ENCODE measurements at regions not wholly inside any gene's neighbourhood (a gene's known extent, or its start where the extent isn't known, plus 50 kb on each side); places are given as distances from the start of the nearest gene placed in this dataset.

DNA sequence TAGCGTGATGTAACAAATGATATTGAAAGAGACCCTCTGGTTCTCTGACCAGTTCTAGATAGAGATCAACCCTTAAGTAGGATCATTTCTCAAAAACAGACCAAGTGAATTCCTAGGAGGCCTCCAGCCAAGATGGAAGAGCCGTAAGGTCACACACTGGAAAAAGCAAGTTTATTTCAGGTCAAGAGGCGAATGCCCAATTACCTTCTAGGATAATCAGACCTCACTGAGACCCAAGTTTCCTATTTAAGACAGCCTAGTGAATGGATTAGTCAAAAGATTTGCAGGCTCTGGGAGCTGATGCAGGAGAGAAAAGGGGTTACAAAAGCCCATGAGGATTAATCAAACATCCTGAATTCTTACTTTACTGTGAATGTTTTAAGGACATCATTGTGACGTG lies 486.1 kb upstream of the NRP1 start:
- no peak for DNase-seq (ENCODE audit: low read depth in 4 of 4, low spot score in 3 of 4)

DNA sequence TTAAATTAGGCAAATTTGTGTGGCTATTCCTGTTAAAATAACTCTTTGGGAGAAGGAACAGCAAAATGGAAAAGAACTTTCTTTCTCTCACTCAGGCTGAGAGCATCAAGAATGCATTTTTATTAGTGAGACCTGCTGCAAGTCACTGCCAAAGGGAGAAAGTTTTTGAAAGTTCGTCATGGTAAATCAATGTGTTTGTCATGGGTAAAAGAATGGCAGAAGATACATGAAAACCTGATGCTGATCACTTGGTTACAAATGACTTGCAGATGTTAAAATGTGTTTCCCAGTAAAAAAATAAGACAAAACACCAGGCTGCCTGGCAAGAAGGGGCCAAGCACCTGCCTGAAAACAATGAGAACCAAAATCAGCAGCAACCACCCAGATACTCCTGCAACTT lies 484.7 kb upstream of the NRP1 start:
- DNase-seq (ENCODE audit: low read depth in 4 of 4, low spot score in 3 of 4): no peak

DNA sequence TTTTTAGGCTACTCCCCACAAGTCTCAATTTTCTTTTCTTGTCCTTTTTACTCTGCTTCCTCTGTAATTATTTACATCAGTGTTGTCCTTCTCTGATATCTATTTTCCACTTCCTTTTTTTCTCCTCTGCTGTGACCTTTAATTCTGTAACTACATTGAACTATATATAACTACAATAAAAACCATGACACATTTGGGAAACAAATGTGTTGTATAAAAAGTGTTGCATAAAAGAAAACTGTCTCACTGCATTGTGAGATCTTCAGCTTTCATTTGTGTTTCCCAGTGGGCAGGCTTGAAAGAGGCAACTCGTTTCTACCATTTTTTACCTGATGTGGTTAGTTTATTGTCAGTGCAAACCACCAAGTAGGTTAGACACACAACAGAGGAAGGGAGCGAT lies 483.9 kb upstream of the NRP1 start:
- no peak for DNase-seq (ENCODE audit: low read depth in 4 of 4, low spot score in 3 of 4)

DNA sequence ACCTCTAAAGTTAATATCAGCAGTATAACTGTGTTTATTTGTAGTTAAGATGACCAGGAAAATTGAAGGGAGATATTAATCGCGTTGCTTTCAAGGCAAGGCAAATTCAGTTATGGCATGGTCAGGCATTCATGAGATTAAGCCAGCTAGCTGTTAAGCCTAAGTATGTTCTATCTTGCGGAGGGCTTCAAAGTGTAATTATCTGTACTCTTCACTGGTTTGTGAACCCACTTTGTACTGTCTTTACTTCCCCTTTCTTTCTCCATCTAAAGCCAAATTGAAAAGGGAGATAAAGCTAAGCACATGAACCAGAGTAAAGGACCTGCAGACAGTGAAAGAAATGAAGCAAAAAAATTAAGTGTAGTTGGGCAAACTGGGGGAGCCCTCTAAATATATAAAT lies 483.1 kb upstream of the NRP1 start:
- no peak for DNase-seq (ENCODE audit: low read depth in 4 of 4, low spot score in 3 of 4)

DNA sequence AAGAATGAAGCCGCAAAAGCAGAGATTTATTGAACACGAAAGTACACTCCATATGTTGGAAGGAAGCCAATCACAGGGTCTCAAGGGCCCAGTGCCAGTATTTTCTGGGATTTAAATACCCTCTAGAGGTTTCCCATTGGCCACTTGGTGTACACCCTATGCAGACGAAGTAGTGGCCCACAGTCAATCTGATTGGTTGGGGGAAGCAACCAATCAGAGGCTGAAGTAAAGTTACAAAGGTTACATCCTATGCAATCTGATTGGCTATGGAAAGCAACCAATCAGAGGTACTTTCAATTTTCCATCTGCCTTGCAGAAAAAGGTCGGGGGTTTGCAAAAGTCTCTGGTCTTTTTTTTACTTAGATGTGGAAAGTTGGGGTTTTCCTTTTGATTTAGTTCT lies 481.3 kb upstream of the NRP1 start:
- DNase-seq (ENCODE audit: low read depth in 4 of 4, low spot score in 3 of 4): no peak

DNA sequence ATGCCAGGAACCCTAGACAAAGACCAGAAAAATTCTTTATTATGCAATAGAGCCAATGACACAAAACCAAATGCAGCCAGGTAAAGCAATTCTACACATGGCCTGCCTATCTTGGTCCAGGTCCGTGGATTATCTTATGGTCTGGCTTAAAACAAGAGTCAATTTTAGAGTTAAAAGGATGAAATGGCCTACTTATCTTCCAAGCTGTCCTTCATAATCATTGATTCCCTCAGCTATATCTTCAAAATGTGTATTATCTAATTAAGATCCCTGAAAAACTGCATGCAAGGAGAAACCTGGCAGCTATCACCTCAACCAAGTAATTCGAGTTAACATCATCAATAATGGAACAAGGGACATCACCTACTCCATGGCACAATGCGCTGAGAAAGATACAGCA lies 479.4 kb upstream of the NRP1 start:
- DNase-seq (ENCODE audit: low read depth in 4 of 4, low spot score in 3 of 4): no peak

DNA sequence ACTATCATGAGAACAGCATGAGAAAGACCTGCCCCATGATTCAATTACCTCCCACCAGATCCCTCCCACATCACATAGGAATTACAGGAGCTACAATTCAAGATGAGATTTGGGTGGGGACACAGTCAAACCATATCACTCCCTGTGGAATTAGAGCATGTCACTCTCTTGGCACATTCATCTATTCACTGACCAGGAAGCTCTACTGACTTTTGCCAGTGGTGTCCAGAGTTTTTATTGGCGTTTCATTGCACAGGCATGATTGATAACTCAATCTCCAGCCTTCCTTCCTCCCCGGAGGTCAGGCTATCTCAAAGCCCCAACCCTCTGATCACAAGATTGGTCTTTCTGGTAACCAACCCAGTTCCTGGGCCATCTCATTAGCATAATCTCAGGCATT lies 478.9 kb upstream of the NRP1 start:
- DNase-seq (ENCODE audit: low read depth in 4 of 4, low spot score in 3 of 4): no peak

DNA sequence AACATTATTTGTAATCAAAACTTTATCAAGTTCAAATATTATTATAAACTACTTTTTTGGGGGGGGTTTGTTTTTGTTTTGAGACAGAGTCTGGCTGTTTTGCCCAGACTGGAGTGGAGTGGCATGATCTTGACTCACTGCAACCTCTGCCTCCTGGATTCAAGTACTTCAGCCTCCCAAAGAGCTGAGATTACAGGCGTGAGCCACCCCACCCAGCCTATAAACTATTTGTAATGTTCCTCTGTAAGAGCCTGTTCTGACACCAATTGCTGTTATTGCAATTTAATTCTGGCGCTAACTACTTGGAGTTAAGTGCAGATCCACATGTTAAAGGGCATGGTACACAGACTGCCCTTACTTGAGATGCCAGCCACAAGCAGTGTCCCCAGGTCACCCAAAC lies 478.1 kb upstream of the NRP1 start:
- DNase-seq (ENCODE audit: low read depth in 4 of 4, low spot score in 3 of 4): no peak

DNA sequence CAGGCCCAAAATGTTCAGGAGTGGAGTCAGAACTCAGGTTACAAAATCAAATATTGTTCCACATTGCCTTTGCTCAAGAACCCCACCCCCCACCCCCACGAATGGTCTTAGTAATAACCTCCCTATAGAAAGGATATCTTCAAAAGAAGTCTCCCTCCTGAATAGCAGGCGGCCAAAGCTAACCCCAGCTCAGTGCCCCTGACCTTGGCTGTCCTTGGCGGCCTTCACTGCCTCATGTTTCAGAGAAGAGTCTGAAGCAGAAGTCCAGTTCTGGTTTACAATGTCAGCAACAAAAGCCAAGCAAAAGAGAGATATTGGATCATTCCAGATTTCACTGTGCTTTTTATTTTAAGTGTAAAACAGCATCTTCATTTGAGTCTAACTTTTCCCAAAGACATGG lies 476.5 kb upstream of the NRP1 start:
- no peak for DNase-seq (ENCODE audit: low read depth in 4 of 4, low spot score in 3 of 4)

DNA sequence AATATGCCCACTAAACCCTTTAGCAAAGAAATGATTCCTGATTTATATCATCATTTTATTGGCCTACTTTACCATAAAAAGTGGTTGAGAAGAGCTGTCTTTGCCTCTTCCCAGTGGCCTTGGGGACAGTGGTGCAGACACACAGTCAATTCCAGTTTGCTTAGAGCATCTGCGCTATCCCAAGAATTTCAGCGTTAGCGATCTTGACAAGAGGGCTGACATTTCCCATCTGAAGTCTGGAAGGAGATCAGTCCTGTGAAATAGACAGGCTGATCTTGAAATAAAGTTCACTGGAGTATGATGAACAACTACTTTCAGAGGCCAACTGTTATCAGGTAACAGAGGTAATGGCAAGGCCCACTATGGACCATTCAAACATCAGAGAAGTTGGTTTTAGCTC lies 475.3 kb upstream of the NRP1 start:
- no peak for DNase-seq (ENCODE audit: low read depth in 4 of 4, low spot score in 3 of 4)

DNA sequence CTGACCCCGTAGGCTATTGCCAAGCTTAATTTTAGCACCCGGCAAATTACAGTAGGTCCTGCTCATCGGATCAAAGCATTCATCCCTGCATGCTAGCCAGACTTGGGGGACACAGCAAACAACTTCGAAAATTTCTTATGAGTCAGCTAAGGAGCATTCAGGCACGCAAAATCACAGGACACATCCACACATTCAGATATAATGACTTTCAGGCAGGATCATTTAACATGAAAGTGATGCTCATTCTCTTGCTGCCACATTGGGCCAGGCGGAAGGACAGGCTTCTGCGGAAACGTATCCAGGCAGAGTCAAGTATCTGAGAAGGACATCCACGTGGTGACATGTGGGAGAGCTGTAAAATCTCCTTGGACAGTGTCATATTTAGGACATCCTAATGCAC lies 474.0 kb upstream of the NRP1 start:
- no peak for DNase-seq (ENCODE audit: low read depth in 4 of 4, low spot score in 3 of 4)

DNA sequence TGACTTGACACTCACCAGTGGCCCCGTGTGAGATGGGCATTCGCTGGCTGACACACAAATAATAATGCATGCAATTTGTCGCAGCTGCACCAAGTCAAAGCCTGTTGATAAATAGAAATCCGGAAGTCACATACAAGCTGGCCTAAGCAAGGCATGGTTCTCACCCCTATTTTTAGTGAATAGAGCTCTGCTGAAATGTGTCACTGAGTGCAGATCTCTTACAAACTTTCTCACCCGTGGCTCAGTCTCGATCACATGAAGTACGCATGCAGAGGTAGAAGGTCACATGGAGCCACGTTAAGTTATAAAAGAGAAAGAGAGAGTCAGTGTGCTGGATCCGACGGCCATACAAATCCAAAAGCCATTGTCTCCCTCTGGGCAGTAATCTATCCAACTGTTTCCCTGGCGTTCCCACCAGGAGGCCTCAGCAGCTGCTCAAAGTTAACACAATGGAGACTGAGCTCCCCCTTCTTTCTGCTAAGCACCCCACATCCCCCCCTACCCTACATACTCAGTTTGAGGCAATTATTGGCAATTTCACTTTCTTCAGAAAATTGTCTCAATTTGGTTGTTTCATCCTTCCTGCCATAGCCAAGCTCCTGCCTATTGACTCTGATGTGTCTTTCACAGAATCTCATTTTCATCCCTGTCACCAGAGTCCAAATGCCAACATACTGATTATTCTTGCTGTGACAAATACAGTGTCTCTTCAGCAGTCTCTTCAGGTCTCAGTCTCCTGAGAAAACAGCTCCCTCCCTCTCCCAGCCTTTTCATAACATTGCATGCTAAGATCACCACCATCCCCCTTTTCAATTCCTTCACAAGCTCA lies 473.3 kb upstream of the NRP1 start:
- DNase-seq (ENCODE audit: low read depth in 4 of 4, low spot score in 3 of 4): no peak

DNA sequence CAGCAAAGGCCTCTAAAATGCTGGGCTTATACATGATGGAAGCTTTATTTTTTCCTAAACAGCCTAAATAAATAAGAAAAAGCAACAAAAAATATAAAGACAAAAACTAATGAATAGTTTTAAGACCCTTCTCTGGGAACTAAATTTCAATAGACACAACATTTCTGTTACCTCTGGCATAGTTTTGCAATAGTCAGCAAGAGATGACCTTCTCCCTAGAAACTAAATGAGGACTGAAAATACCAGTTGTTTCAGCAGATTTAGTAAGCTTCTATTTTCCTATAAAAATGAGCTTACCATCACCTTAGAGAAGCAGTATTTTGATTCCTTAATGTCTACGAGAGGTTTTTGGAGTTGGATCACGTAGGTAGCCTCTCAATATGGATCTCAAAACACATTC lies 471.4 kb upstream of the NRP1 start:
- DNase-seq (ENCODE audit: low read depth in 4 of 4, low spot score in 3 of 4): no peak

DNA sequence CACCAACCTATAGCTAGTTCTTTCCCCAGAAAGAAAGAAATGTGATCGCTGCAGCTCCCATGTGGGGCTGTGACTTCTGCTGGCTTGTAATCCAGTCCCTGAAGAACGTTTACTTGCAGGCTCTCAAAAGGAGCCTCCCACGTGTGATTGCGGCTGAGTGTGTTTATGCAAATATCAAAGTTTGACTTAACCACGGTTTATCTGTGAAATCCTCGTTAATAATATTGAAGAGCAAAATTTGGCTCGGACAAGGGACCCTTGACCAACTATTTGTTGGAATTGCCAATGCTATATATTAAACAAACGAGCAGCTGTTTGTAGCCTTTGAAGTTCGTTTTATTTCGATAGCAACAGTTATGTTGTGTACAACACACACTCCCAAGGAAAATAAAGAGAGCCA lies 470.1 kb upstream of the NRP1 start:
- DNase-seq (ENCODE audit: low read depth in 4 of 4, low spot score in 3 of 4): peak; percentile 60 to 76 (median 72)

DNA sequence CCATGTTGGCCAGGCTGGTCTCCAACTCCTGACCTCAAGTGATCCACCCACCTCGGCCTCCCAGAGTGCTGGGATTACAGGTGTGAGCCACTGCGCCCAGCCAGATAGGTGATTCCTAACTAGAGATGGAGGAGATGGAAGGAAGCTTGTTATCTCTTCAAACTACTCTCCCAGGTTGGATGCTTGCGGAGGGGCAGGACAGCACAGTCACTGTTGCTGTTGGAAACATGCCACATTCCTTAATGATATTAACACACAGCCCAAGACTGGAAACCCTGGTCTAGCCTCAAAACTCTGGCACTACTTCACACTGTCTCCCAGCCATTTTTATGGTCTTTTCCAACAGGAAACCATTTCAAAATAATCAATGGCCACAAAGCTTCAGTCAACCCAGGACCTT lies 468.8 kb upstream of the NRP1 start:
- no peak for DNase-seq (ENCODE audit: low read depth in 4 of 4, low spot score in 3 of 4)

DNA sequence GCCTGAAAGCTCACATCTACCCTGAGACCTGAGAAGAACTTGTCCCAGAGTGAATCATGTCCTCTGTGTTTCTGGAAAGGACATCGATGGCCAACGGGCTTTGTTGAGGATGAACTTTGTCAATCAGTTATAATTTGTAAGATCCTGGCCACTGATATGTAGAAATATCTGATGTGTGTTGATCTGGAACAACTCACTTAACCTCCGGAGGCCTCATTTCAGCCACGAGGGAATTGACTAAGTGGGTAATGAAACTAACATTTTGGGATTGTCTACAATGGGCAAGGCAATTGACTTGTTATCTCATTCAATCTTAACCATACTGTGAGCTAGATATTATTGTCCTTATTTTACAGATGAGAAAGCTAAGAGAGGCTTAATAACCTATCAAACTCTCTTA lies 468.1 kb upstream of the NRP1 start:
- no peak for DNase-seq (ENCODE audit: low read depth in 4 of 4, low spot score in 3 of 4)

DNA sequence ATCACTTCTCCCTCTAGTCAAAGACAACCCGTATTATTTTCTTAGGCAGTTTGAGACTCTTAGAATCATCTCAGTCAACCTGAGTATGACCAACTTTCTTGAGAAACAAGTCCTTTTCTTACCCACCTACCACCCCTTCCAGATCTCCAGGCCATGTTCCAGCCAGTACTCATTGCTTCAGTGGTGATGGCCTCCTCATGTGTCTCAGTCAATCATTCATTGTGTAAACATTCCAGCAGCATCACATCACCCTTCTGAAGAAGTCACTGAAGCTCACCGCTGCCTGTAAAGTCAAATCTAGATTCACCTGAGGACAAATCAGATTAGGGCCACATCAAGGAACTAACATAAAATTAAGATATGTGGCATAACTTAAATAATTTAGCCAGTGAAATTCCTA lies 467.2 kb upstream of the NRP1 start:
- DNase-seq (ENCODE audit: low read depth in 4 of 4, low spot score in 3 of 4): no peak

DNA sequence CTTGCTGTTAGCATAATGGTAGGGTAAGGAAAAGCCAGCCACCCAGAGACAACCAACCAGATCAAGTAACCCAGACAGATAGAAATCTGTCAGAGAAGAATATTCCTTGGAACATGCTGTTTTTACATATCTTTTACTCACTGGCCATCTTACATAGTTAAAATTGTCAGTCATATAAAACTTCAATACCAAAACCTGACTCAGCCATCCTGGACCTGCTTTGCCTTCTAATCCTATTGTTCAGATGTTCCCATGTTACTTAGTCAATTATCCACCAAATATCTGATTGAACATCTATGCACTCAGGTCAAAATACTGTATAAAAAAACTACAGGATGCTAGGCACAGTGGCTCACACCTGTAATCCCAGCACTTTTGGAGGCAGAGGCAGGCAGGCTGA lies 466.5 kb upstream of the NRP1 start:
- DNase-seq (ENCODE audit: low read depth in 4 of 4, low spot score in 3 of 4): no peak

DNA sequence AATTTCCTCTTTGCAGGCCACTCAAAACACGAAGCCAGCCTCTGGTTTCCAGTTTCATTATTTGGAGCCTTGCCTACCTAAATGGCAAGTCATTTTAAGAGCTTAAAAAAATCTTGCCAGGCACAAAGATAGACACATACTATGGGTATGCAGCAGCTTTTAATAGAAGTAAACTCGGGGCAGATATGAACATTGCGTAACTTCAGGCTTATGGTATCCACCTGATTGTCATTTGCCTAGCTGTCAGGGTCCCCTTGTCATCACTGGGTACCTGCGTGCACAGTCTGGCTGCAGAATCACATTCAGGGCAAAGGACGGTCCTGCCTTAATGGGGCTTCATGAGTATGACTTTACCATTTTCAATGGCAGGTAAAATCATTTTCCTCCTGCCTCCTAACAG lies 466.1 kb upstream of the NRP1 start:
- DNase-seq (ENCODE audit: low read depth in 4 of 4, low spot score in 3 of 4): no peak

DNA sequence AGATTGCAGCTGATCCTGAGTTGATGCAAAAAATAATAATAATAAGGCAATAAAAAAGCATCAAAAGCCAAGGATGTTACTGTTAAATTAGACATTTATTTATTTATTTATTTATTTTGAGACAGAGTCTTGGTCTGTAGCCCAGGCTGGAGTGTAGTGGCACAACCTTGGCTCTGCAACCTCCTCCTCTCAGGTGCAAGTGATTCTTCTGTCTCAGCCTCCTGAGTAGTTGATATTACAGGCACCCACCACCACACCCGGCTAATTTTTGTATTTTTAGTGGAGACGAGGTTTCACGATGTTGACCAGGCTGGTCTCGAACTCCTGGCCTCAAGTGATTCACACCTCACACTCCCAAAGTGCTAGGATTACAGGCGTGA lies 465.5 kb upstream of the NRP1 start:
- no peak for DNase-seq (ENCODE audit: low read depth in 4 of 4, low spot score in 3 of 4)

DNA sequence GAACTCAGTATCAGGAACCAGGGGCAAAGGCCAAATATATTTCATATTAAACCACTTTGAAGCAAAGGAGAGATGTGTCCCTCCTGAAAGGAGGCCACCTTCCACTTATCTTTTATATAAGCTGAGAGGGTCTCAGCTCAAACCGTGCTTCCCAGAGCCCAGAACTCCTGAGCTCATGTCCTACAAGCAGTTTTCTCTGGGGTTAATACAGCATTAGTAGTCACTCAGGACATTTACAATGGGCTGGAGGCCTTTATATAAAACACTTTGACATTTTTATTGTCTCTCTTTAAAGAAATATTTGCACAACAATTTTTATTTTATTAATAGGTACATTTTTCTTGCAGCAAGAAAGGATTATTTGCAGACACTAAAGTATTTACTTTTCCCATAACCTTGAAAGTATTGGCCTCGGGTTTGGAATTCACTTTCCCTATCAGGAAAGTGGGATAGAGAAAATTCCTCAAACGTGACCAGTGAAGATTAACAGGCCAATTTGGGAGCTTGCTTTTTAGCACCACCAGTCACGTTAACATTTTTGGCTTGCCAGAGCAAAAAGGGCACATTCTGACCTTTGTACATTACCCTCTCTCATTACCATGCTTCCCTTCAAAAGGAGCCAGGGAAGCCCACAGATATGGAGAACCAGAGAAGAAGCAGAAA lies 464.9 kb upstream of the NRP1 start:
- no peak for DNase-seq (ENCODE audit: low read depth in 4 of 4, low spot score in 3 of 4)

DNA sequence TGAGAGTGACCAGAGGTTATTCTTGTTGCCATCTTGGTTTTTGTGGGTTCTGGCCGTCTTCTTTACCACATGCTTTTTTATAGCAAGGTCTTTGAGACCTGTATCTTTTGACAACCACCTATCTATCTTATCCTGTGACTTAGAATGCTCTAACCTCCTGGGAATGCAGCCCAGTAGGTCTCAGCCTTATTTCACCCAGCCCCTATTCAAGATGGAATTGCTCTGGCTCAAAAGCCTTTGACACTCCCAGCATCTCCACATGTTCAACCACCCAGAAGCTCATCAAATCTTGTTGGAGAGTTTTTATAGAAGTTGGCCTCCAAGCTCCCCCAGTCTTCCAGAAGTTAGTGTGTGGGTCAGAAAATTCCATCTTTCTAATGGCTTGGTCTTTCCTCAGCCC lies 464.3 kb upstream of the NRP1 start:
- DNase-seq (ENCODE audit: low read depth in 4 of 4, low spot score in 3 of 4): no peak

DNA sequence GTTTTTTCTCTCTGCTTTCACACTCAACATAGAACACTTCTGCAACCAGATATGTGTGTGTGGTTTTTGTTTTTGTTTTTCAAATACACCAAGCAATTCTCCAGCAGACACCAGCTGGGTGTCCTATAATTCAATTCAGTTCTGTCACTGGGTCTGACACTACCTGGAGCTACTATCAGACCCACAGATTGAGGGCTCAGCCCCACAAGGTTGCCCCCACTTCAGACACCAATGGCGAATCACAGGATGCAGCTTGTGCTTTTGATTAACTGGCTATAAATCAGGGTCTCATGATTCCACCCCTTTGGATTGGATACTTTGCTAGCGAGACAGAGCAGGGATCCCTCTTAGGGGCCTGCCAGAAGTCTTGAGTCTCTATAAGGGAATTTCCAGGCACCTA lies 462.2 kb upstream of the NRP1 start:
- no peak for DNase-seq (ENCODE audit: low read depth in 4 of 4, low spot score in 3 of 4)

Data from right renal pelvis (tissue), 4 donors.